Lung (tissue), 11 donors: ENCODE measurements at regions not wholly inside any gene's neighbourhood (a gene's known extent, or its start where the extent isn't known, plus 50 kb on each side); places are given as distances from the start of the nearest gene placed in this dataset.
"Not testable (repeated sequence)": the region's sequence is repeated elsewhere in the genome, so short reads cannot be mapped to it uniquely, and the experiment has no call there.

ENCODE experiments used
- ATAC-seq: fragments of 200-7000 bp; cut with Tn5 transposase; one replicate; pipeline ENCODE4 v1.9.1; 2020; ENCODE audit warnings: moderate number of reproducible peaks; ENCODE audit not compliant: insufficient read depth, low FRiP score
- DNase-seq, 3 donors: peaks; one replicate each; pipeline ENCODE4 v3.0.0-alpha.2; 2013 to 2017
- H3K27ac ChIP-seq, 2 donors: one replicate each; pipeline ENCODE4 v1.5.1; 2013; ENCODE audit warnings: mild to moderate bottlenecking in 2 of 2, moderate library complexity in 2 of 2, control low read depth in 1 of 2, inconsistent platforms in 1 of 2, low read depth in 1 of 2, low read length in 1 of 2
- H3K27me3 ChIP-seq, 3 donors: one replicate each; pipeline ENCODE4 v1.5.1; 2013; ENCODE audit warnings: low read length in 2 of 3; ENCODE audit not compliant: control insufficient read depth in 3 of 3, insufficient read depth in 3 of 3
- H3K36me3 ChIP-seq, 4 donors: one replicate each; pipeline ENCODE4 v1.5.1; 2013; ENCODE audit warnings: low read length in 4 of 4, mild to moderate bottlenecking in 1 of 4, moderate library complexity in 1 of 4; ENCODE audit not compliant: control insufficient read depth in 4 of 4, insufficient read depth in 4 of 4
- H3K4me1 ChIP-seq, 5 donors: one replicate each; pipeline ENCODE4 v1.5.1; 2013; ENCODE audit warnings: low read length in 5 of 5, mild to moderate bottlenecking in 2 of 5, moderate library complexity in 1 of 5; ENCODE audit not compliant: control insufficient read depth in 5 of 5, insufficient read depth in 5 of 5
- H3K4me3 ChIP-seq: one replicate; pipeline ENCODE4 v1.5.1; 2013; ENCODE audit warnings: mild to moderate bottlenecking, control low read depth, moderate library complexity
- H3K9ac ChIP-seq, 2 donors: one replicate each; pipeline ENCODE4 v1.5.1; 2013; ENCODE audit warnings: low read length in 2 of 2, control low read depth in 1 of 2; ENCODE audit not compliant: insufficient read depth in 1 of 2
- H3K9me3 ChIP-seq, 4 donors: one replicate each; pipeline ENCODE4 v1.5.1; 2013; ENCODE audit warnings: low read length in 3 of 4, mild to moderate bottlenecking in 1 of 4, moderate library complexity in 1 of 4; ENCODE audit not compliant: control insufficient read depth in 4 of 4, insufficient read depth in 3 of 4
- CTCF ChIP-seq: IDR thresholded peaks from 2 replicates; pipeline ENCODE4 v1.5.1; 2012; ENCODE audit warnings: mild to moderate bottlenecking; ENCODE audit errors: control extremely low read depth, extremely low read depth
- WGBS, 2 donors: extraction: QIAGEN DNeasy Blood & Tissue Kit; methylation state at CpG; one replicate each; pipeline ENCODE4 v1.1.7; 2013; 5-methylcytosine and 5-hydroxymethylcytosine counted together
- donor health status: control.
- donor health status: control.
- donor health status: Bipolar disorder and iron deficiency.
- donor health status: healthy.
- donor health status: DM: yes; HTN: yes; CAD: no.

GRCh38 chr13:44668688-44669087, 92.6 kb upstream of the TSC22D1 start:
- Histone ChIP-seq H3K27ac (no peak overlapping the region), H3K36me3 (no peaks in the 10 kb centered on the region), H3K27me3 (no peaks in the 10 kb centered on the region), H3K9me3 (no peaks in the 10 kb centered on the region), H3K4me1 (peaks cover 0 to 7% (median 3%) of the 10 kb centered on the region in 5 donors), H3K4me3 (no peak overlapping the region), H3K9ac (no peak overlapping the region)
- 73 to 75% methylated on average over 2 of the region's 2 CpGs for WGBS, 2 donors
- ATAC-seq (no peak), DNase-seq (peak in 1 of 3 donors; percentile 4)
- no peak for TF ChIP-seq CTCF

- Histone ChIP-seq H3K4me3 (no peak overlapping the region), H3K36me3 (no peaks in the 10 kb centered on the region), H3K9ac (no peak overlapping the region), H3K27me3 (no peaks in the 10 kb centered on the region), H3K9me3 (no peaks in the 10 kb centered on the region), H3K27ac (no peak overlapping the region), H3K4me1 (peaks cover 0 to 7% (median 3%) of the 10 kb centered on the region in 5 donors)
- WGBS, 2 donors = 69 to 84% methylated on average over 3 of the region's 3 CpGs
- DNase-seq (peak in 1 of 3 donors; percentile 12), ATAC-seq (no peak)
- no peak for TF ChIP-seq CTCF
Measured at GRCh38 chr13:44667943-44668342, 91.8 kb upstream of the TSC22D1 start.

- not testable (repeated sequence) for H3K27ac ChIP-seq, H3K9me3 ChIP-seq
- WGBS, 2 donors = 91 to 97% methylated on average over 3 of the region's 3 CpGs
Measured at GRCh38 chr13:44666538-44666937, 90.4 kb upstream of the TSC22D1 start.

GRCh38 chr13:44664308-44664707, 88.2 kb upstream of the TSC22D1 start:
- no peaks in the 10 kb centered on the region for H3K36me3 ChIP-seq
- no peak overlapping the region for H3K27ac ChIP-seq
- no peak overlapping the region for H3K9ac ChIP-seq
- no peaks in the 10 kb centered on the region for H3K9me3 ChIP-seq
- TF ChIP-seq CTCF = no peak
- H3K4me1 ChIP-seq = peaks cover 0 to 7% (median 3%) of the 10 kb centered on the region in 5 donors
- H3K4me3 ChIP-seq = no peak overlapping the region
- WGBS, 2 donors = 92 to 95% methylated on average over 1 of the region's 1 CpG
- no peaks in the 10 kb centered on the region for H3K27me3 ChIP-seq
- ATAC-seq = no peak
- DNase-seq = no peak

More at GRCh38 chr13:44666538-44666937, 90.4 kb upstream of the TSC22D1 start:
- H3K36me3 ChIP-seq, H3K4me1 ChIP-seq, H3K9ac ChIP-seq, H3K27me3 ChIP-seq, DNase-seq, ATAC-seq, H3K4me3 ChIP-seq: not testable (repeated sequence)
